Activated naive CD4-positive, alpha-beta T cell treated with anti-CD3 and anti-CD28 coated beads for 36 hours (primary cell): ENCODE measurements at regions not wholly inside any gene's neighbourhood (a gene's known extent, or its start where the extent isn't known, plus 50 kb on each side); places are given as distances from the start of the nearest gene placed in this dataset.

Experiments
- CTCF ChIA-PET: fragments of 350-600 bp; sonication (Branson Sonifier 250); formaldehyde crosslinking; loops from one replicate; lab custom pipeline; 2021; ENCODE audit warnings: antibody characterized with exemption; lab: Charles Lee
- DNase-seq: peaks from one replicate; pipeline ENCODE4 v3.0.0-alpha.2; 2020
- H3K27ac Mint-ChIP-seq: one replicate; pipeline ENCODE4 v1.8.0; 2021; ENCODE audit warnings: mild to moderate bottlenecking, mixed read lengths
- H3K27me3 Mint-ChIP-seq: one replicate; pipeline ENCODE4 v1.8.0; 2021; ENCODE audit warnings: low read depth, mixed read lengths
- H3K36me3 Mint-ChIP-seq: one replicate; pipeline ENCODE4 v1.8.0; 2021; ENCODE audit warnings: low read depth, mixed read lengths
- H3K4me1 Mint-ChIP-seq: one replicate; pipeline ENCODE4 v1.8.0; 2021; ENCODE audit warnings: low read depth, mixed read lengths
- H3K4me3 Mint-ChIP-seq: one replicate; pipeline ENCODE4 v1.8.0; 2021; ENCODE audit warnings: mild to moderate bottlenecking, moderate library complexity, mixed read lengths
- H3K9me3 Mint-ChIP-seq: one replicate; pipeline ENCODE4 v1.8.0; 2021; ENCODE audit warnings: mixed read lengths
- intact Hi-C: fragments of 100-400 bp; cut with micrococcal nuclease; formaldehyde crosslinking; loops from one replicate; pipeline ENCODE4 v1.15.1; 2023

GRCh38 chr1:29382851-29383745 is 146.8 kb downstream of the PTPRU start:
- no peak for DNase-seq
- CTCF ChIA-PET = no interaction called here
- Mint-ChIP-seq H3K4me1 (no peaks in the 10 kb centered on the region), H3K27ac (no peak overlapping the region), H3K27me3 (peaks cover 25% of the 10 kb centered on the region), H3K4me3 (no peak overlapping the region), H3K9me3 (peaks cover 11% of the 10 kb centered on the region), H3K36me3 (peaks cover 9% of the 10 kb centered on the region)
- intact Hi-C loops = no loop called here

DNA sequence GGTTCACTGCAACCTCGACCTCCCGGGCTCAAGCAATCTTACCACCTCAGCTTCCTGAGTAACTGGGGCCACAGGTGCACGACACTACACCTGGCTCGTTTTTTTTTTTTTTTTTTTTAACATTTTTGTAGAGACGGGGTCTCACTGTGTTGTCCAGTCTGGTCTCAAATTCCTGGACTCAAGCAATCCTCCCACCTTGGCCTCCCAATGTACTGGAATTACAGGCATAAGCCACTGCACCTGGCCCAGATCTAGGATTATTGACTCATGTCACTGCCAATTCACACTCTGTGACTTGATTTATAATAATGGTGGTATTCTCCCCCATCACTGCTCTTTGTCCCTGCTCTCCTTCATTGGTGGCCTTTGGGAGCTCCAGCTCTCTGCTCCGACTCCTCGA is 145.1 kb downstream of the PTPRU start:
- CTCF ChIA-PET = interaction anchor here (0.6 to 0.7 kb wide), 2 partner anchors 9 to 576 kb away, joined by 3 read pairs; no protein-coding TSS in a partner anchor
- intact Hi-C loops = no loop called here

DNA sequence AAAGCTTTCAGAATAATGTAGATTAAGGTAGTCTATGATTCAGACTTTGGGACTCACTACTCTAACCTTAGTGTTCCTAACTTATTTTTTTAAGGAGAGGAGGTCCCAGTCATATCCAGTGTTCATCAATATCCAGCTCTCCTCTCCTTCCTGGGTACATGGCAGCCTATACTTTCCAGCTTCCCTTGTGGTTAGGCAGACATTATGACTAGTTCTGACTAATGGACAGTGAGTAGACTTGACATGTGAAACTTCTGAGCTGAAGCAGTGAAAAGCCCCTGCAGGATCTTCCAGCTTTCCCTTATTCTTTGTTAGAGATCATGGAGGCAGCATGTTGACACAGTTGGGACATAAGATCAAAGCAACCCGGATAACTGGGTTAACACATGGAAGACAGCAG is 144.2 kb downstream of the PTPRU start:
- peaks cover 12% of the 10 kb centered on the region for H3K9me3 Mint-ChIP-seq
- CTCF ChIA-PET = interaction anchor here (0.9 kb wide), 1 partner anchor 1000 kb away, joined by 4 read pairs; no protein-coding TSS in a partner anchor
- peaks cover 9% of the 10 kb centered on the region for H3K36me3 Mint-ChIP-seq
- peaks cover 24% of the 10 kb centered on the region for H3K27me3 Mint-ChIP-seq
- no peaks in the 10 kb centered on the region for H3K4me1 Mint-ChIP-seq
- intact Hi-C loops = no loop called here
- no peak overlapping the region for H3K27ac Mint-ChIP-seq
- H3K4me3 Mint-ChIP-seq = no peak overlapping the region
- DNase-seq = no peak

More for the DNA sequence above, 145.1 kb downstream of the PTPRU start:
- Mint-ChIP-seq H3K36me3 (peaks cover 9% of the 10 kb centered on the region), H3K27me3 (peaks cover 25% of the 10 kb centered on the region), H3K27ac (no peak overlapping the region), H3K9me3 (peaks cover 12% of the 10 kb centered on the region), H3K4me1 (no peaks in the 10 kb centered on the region), H3K4me3 (no peak overlapping the region)
- no peak for DNase-seq

- peaks cover 33% of the 10 kb centered on the region for H3K27me3 Mint-ChIP-seq
Observed at GRCh38 chr1:29379443-29380073, 143.2 kb downstream of the PTPRU start.

More at GRCh38 chr1:29379443-29380073, 143.2 kb downstream of the PTPRU start:
- Mint-ChIP-seq H3K27ac (no peak overlapping the region), H3K4me3 (no peak overlapping the region), H3K4me1 (no peaks in the 10 kb centered on the region), H3K9me3 (peaks cover 12% of the 10 kb centered on the region), H3K36me3 (peaks cover 9% of the 10 kb centered on the region)
- intact Hi-C loops = no loop called here
- DNase-seq = peak; percentile 38
- CTCF ChIA-PET = interaction anchor here (1.5 kb wide), 1 partner anchor 9 kb away, joined by 5 read pairs; no protein-coding TSS in a partner anchor
